HG03196 (cell line): ENCODE measurements at regions not wholly inside any gene's neighbourhood (a gene's known extent, or its start where the extent isn't known, plus 50 kb on each side); places are given as distances from the start of the nearest gene placed in this dataset.
A peak's percentile ranks its signal among the peaks of the same experiment; 100 is the strongest.
"Not testable (repeated sequence)": the region's sequence is repeated elsewhere in the genome, so short reads cannot be mapped to it uniquely, and the experiment has no call there.

Experiments
- ATAC-seq: cut with Tn5 transposase; IDR thresholded peaks from one replicate; pipeline ENCODE4 v1.9.1; 2021; ENCODE audit not compliant: unreplicated experiment

DNA sequence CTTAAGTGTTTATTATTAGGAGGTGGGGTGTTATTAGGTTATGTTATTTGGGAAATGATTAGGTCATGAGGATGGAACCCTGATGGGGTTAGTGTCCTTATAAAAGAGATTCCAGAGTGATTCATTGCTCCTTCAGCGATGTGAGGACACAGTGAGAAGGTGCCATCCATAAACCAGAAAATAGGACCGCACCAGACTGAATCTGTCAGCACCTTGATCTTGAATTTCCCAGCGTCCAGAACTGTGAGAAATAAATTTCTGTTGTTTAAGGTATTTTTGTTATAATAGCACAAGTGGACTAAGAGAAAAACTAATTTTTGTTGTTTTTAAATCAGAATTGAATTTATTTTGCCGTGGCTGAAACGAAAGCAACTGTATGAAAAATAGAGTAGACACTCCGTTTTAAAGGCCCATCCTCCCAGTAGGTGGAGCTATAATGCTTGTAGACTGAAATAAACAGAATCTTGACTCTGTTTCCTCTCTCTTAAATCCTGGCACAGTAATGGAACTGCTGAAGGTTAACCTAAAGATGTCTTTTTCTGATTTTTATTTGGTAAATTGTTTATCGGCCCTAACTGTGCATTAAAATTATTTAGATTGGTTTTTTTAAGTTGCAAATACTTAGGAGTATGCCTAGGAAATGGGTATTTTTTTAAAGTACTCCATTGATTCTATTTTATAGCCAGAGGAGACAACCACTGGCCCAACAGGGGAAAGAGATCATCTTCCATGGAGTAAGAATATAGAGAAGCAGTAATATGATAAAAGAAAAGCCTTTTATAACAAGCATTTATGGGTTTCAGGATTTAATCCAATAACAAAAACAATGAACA is 133.2 kb upstream of the ADAMTS3 start:
- ATAC-seq: peak; percentile 69

DNA sequence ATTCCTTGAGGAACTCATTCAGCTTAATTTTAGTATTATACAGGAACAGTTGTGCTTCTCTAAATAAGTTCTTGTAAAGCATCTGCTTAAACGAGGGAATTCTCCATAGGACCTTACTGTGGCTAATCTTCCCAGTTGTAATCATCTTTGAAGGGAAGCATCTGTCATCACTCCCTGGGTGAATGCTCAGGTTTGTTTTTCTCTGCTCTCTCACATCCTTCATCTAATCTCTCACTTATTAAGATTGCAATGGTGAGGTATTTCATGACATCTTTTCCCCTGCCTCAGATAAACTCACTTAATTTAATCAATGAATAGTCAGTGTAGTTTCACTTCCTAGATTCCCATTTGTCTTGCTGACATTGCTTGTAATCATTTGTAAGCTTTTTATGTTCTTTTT is 121.8 kb upstream of the ADAMTS3 start:
- ATAC-seq: no peak

DNA sequence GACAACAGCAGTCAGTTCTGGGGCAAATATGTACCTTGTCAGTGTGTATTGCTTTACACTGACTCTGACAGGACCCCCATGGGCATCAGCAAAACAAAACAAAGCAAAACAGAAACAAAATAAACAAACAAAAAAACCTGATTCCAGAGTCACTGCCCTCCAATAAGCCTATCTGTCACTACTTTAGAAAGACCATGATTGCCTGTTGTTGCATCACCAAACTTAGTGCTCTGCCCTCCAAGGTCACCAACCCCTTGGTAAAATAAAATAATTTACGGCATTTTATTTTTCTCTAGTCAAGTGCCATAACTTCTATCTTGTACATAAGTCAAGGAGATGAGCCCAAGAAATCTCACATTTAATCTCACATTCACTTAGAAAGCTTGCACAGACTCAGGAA is 120.9 kb upstream of the ADAMTS3 start:
- no peak for ATAC-seq

DNA sequence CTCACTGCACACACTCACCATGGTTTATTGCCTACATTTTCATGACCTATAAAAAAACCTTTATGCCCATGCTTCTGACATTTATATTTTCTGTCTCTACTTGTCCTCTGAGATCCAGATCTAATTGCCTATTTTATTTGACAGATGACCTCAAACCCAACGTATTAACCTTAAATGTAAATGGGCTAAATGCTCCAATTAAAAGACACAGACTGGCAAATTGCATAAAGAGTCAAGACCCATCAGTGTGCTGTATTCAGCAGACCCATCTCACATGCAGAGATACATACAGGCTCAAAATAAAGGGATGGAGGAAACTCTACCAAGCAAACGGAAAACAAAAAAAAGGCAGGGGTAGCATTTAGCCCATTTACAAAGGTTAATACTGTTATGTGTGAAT is 117.4 kb upstream of the ADAMTS3 start:
- not testable (repeated sequence) for ATAC-seq

DNA sequence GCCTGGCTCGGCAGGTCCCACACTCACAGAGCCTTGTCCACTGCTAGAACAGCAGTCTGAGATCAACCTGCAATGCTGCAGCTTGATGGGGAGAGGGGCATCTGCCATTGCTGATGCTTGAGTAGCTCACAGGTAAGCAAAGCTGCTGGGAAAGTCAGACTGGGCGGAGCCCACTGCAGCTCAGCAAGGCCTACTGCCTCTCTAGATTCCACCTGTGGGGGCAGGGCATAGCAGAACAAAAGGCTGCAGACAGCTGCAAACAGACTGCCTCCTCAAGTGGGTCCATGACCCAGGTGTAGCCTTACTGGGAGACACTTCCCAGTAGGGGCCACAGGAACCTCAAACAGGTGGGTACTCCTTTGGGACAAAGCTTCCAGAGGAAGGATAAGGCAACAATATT is 110.6 kb upstream of the ADAMTS3 start:
- no peak for ATAC-seq

DNA sequence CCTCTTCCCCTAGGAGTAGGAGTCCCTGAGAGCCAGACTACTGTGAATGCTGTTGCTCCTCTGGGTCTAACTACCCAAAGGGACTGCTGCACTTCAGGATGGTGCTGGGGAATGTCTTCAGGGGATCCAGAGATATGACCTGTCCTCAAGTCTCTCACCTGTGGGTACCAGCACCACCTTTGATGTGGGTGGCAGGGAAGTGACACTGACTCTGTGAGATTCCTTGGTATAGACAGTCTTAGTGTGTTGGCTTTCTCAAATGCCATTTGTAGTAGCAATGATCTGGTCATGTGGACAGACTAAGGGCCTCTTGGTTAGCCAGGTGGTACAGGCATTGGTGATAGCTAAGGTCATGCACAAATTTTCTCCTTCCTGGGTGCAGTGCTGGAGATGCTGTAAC is 108.9 kb upstream of the ADAMTS3 start:
- no peak for ATAC-seq

DNA sequence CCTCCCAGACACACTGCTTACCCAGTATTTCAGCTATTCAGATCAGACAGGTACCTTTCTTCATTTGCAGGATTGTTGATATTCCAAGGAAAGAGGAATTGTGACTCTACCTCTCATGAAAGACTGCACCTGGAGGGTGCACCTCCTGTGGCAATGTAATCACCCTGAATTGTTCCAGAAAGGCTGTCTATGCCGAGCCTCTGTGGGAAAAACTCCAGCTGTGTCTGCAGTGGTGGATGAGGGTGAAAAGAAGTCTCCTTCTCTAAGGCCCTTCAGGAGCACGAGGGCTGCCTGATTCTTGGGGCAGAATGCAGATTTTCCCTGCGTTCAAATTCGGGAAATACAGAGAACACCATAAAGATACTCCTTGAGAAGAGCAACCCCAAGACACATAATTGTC is 108.2 kb upstream of the ADAMTS3 start:
- ATAC-seq: no peak

DNA sequence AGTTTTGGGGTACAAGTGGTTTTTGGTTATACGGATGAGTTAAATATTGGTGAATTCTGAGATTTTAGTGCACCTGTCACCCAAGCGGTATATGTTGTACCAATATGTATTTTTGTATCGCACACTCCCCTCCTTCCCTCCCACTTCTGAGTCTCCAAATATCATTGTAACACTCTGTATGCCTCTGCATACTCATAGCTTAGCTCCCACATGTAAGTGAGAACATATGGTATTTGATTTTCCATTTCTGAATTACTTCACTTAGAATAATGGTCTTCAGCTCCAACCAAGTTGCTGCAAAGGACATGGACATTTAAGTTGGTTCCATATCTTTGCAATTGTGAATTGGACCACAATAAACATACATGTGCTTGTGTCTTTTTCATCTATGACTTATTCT is 103.0 kb upstream of the ADAMTS3 start:
- no peak for ATAC-seq

DNA sequence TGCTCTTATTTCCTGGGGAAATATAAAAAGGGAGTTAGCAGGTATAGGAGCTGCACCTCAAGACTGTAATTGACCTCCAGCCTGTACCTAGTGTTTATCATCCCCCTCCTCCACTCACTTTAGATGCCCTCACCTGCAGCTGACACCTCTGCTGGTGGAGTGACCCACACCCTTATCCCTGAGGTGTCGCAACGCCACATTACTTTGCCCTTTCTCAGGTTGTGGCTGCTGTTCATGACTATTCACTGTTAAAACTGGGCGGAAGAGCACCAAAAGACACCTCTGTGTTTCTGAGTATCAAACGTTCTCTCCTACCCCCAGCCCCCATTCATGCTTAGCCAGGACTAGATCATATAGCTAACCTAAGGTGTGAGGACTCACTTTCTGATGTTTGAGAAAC is 101.5 kb upstream of the ADAMTS3 start:
- no peak for ATAC-seq

DNA sequence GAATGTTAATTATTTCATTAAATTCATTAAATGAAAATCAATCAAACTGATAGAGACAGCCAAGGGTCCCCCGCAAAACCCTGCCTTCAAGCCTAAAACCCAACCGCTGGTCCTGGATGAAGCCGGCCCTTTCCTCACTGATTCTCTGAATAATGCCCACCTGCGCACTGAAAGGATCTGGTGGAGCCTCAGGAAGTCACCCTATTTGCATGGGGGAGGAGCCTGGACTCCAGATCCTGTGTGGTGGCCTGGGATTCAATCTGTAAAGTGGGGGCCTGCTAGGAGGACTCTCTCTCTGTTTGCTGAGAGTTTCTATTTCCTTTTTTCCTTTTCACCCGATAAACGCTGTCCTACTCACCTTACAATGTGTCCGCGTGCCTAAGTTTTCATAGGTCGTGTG is 97.9 kb upstream of the ADAMTS3 start:
- ATAC-seq: no peak

DNA sequence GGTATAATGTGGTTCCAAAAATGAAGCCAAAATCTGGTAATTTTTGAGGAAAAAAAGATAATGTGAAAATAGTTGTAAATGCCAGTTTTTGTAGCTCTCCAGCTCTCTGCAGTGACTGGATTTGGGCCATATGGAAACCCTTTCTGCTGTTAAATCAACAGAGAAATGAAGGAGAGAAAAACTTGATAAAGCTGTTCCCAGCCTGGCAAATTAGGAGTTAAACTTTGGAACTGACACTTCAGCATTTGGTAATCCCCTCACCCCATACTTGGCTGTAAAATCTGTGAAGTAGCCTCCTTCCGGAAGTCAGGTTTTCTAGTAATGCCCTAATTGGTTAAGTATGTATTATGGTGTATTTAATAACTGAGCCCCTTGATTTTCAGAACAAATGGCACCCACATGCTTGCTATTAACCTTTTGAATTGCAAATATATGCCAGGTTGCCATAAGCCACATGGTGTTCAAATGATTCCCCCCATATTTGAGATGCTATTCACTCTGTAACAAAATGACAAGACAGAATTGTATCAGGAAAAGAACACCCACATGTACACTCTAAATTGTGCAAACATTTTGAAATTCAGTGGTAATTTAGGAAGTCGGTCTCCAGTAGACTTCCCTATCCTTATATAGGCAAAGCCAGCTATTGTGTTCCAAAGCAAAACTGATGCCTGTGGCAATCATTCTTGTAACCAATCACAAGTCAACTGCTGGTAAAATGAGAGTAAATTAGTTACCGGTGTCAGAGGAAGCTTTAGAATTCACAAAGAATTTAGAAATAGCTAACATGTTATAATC is 96.3 kb upstream of the ADAMTS3 start:
- no peak for ATAC-seq

DNA sequence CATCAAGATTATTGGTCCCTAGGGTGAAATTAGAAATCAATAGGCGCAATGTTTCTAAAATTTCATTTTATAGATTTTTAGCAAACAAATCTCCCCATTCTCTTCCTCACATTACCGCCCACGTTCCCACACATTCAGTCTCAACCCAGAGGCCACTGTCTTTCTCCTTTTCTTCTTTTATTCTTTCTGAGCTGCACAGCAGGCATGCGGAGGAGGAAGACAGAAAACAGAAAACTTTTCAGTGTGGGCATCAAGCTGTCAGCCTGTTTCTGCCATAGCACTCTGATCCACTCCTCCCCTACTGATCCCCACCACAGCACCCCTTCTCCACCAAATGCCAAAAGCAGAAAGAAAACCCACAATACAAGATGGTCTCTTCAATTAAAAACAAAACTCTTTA is 94.8 kb upstream of the ADAMTS3 start:
- no peak for ATAC-seq

DNA sequence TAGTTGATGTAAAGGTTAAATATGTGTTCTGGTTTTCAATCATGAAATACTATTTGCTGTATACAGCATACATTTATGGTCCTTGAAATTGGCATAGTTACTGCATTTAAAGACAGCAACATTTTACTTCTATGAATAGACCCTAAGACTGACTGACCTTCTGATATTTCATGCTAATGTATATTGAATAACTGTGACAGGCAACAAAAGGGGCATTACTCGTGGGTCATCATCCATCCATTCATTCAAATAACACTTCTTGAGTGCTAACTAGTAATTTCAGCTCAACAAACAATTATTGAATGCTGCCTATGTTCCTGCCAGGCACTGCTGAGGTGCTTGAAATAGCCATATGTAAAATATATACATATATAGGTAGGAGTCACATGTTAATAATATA is 92.8 kb upstream of the ADAMTS3 start:
- ATAC-seq: no peak

DNA sequence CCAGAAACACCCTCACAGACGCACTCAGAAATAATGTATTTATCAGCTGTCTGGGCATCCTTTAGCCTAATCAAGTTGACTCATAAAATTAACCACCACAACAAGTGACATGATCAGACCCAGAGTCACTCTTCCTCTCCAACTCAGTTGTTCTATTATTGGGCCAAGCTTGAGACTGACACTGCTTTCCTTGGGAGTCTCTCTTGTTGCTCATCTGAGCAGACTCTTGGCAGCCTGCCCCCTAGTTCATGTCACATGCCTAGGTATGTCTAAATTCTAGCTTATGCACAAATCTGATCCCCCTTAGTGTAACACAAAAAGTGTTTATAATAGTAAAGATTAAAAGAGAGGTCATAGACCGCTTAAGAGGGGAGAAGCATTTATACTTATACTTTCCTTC is 72.6 kb upstream of the ADAMTS3 start:
- no peak for ATAC-seq

DNA sequence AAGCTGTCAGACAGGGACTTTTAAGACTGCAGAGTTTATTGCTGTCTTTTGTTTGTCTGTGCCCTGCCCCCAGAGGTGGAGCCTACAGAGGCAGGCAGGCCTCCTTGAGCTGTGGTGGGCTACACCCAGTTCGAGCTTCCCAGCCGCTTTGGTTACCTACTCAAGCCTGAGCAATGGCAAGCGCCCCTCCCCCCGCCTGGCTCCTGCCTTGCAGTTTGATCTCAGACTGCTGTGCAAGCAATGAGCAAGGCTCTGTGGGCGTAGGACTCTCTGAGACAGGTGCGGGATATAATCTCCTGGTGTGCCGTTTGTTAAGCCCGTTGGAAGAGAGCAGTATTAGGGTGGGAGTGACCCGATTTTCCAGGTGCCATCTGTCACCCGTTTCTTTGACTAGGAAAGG is 67.8 kb upstream of the ADAMTS3 start:
- ATAC-seq: not testable (repeated sequence)

DNA sequence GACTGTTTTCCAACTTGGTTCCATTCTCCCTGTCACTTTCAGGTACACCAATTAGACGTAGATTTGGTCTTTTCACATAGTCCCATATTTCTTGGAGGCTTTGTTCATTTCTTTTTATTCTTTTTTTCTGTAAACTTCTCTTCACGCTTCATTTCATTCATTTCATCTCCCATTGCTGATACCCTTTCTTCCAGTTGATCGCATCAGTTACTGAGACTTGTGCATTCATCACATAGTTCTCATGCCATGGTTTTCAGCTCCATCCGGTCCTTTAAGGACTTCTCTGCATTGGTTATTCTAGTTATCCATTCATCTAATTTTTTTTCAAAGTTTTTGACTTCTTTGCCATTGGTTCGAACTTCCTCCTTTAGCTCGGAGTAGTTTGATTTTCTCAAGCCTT is 66.9 kb upstream of the ADAMTS3 start:
- not testable (repeated sequence) for ATAC-seq

DNA sequence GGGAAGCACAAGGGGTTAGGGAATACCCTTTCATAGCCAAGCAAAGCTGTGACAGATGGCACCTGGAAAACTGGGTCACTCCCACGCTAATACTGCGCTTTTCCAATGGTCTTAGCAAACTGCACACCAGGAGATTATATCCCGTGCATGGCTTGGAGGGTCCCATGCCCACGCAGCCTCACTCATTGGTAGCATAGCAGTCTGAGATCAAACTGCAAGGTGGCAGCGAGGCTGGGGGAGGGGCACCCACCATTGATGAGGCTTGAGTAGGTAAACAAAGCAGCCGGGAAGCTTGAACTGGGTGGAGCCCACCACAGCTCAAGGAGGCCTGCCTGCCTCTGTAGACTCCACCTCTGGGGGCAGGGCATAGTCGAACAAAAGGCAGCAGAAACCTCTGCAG is 63.2 kb upstream of the ADAMTS3 start:
- not testable (repeated sequence) for ATAC-seq

DNA sequence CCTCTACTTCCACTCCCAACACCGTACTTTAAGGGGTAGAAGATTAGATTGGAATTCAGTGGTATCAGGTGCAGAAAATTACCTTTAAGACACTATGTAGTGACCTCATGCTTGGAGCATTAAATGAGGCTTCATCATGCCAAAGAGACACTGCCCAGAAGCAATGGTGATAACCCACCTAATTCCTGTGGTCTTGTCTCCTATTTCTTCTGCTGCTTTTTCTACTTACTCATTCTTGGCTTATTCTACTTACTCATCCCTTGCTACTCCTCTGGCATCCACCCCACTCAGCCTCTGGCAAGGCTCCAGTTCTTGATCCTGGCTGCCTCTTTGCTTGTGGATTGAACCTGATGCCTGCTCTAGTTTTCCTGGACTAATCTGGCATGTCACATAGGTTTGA is 62.3 kb upstream of the ADAMTS3 start:
- no peak for ATAC-seq

DNA sequence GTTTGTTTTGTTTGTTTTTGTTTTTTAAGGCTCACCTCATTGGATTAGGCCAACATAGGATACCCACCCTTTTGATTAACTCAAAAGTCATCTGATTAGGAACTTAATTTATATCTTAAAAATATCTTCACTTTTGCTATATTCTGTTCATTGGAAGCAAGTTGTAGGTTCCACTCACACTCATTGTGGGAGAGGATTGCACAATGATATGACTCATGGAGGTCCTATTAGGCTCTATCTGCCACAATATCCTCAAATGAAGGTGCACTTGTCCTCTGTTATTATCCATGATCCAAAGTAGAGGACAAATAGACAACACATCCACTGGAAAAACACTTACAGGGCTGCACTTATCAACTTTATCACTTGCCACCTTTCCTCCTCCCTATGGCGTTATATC is 60.5 kb upstream of the ADAMTS3 start:
- ATAC-seq: no peak

DNA sequence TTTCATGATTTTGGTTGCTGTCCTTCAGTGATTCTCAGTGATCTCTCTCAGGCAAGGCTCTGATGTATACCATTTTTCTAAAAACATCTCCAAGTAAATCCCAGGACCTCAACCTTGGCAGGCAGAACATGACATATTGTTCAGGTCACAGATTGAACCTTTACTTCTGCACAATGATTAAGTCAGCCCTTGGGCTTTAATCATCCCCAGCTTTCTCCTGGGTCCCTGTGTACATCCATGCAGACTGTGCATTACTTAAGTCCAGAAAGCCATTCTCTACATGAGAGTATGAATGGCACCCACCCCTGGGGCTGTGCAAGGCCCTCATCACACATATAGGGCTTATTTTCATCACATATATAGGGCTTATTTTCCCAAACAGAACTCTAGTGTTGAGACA is 58.7 kb upstream of the ADAMTS3 start:
- ATAC-seq: no peak
